GM18868 (cell line): ENCODE measurements at regions not wholly inside any gene's neighbourhood (a gene's known extent, or its start where the extent isn't known, plus 50 kb on each side); places are given as distances from the start of the nearest gene placed in this dataset.
"Not testable (repeated sequence)": the region's sequence is repeated elsewhere in the genome, so short reads cannot be mapped to it uniquely, and the experiment has no call there.

ENCODE experiments used
- ATAC-seq: cut with Tn5 transposase; IDR thresholded peaks from one replicate; pipeline ENCODE4 v1.9.1; 2021; ENCODE audit warnings: mild to moderate bottlenecking, moderate library complexity; ENCODE audit not compliant: unreplicated experiment

- ATAC-seq: no peak
These were observed 104.4 kb upstream of the ZBTB20 start for GRCh38 chr3:115251509-115251908.

- ATAC-seq: no peak
These were observed 105.6 kb upstream of the ZBTB20 start for GRCh38 chr3:115252679-115253078.

- no peak for ATAC-seq
These were observed 107.6 kb upstream of the ZBTB20 start for GRCh38 chr3:115254492-115255196.

GRCh38 chr3:115255197-115255585 is 108.1 kb upstream of the ZBTB20 start:
- no peak for ATAC-seq

- no peak for ATAC-seq
These were observed 123.8 kb upstream of the ZBTB20 start for GRCh38 chr3:115270849-115271248.

- ATAC-seq: no peak
These were observed 125.1 kb upstream of the ZBTB20 start for GRCh38 chr3:115272036-115272824.

GRCh38 chr3:115275896-115276295 is 128.8 kb upstream of the ZBTB20 start:
- ATAC-seq: no peak

GRCh38 chr3:115279939-115280338 is 132.9 kb upstream of the ZBTB20 start:
- ATAC-seq: no peak

GRCh38 chr3:115280506-115280905 is 133.4 kb upstream of the ZBTB20 start:
- no peak for ATAC-seq

- no peak for ATAC-seq
These were observed 134.9 kb upstream of the ZBTB20 start for GRCh38 chr3:115281697-115282675.

- no peak for ATAC-seq
These were observed 137.9 kb upstream of the ZBTB20 start for GRCh38 chr3:115284980-115285379.

GRCh38 chr3:115286529-115287197 is 139.6 kb upstream of the ZBTB20 start:
- no peak for ATAC-seq

GRCh38 chr3:115287198-115287597 is 140.1 kb upstream of the ZBTB20 start:
- no peak for ATAC-seq

GRCh38 chr3:115292131-115292530 is 145.0 kb upstream of the ZBTB20 start:
- no peak for ATAC-seq

- ATAC-seq: no peak
These were observed 145.6 kb upstream of the ZBTB20 start for GRCh38 chr3:115292677-115293165.

GRCh38 chr3:115293321-115293720 is 146.2 kb upstream of the ZBTB20 start:
- ATAC-seq: no peak

- no peak for ATAC-seq
These were observed 154.3 kb upstream of the ZBTB20 start for GRCh38 chr3:115301364-115301860.

GRCh38 chr3:115317953-115318352 is 170.9 kb upstream of the ZBTB20 start:
- ATAC-seq: not testable (repeated sequence)

GRCh38 chr3:115321400-115321805 is 174.3 kb upstream of the ZBTB20 start:
- no peak for ATAC-seq

GRCh38 chr3:115322901-115323300 is 175.8 kb upstream of the ZBTB20 start:
- ATAC-seq: no peak
